ENCODE measurements at regions not wholly inside any gene's neighbourhood (a gene's known extent, or its start where the extent isn't known, plus 50 kb on each side); places are given as distances from the start of the nearest gene placed in this dataset.

GRCh38 chr2:41151746-41152145 is 699.9 kb upstream of the SLC8A1 start:
- RAD21 ChIA-PET (ENCODE audit: unreplicated experiment): no interaction called here
- no peak for TF ChIP-seq POLR2AphosphoS2 (IDR thresholded peaks at IDR 0.05; ENCODE audit: low read depth, low read length)
- WGBS (ENCODE audit: insufficient coverage, insufficient replicate concordance, low lambda C conversion rate, missing lambda C conversion rate): 46% methylated on average over 4 of the region's 4 CpGs
- Histone ChIP-seq H3K27me3 (replicated peaks in 1 of 2; ENCODE audit: control insufficient read depth in 2 of 2, insufficient read depth in 2 of 2, low read length in 1 of 2) (no peaks in the 10 kb centered on the region), H3K4me1 (ENCODE audit: control insufficient read depth, insufficient read depth, low read length) (no peaks in the 10 kb centered on the region), H2AFZ (ENCODE audit: control insufficient read depth, low read depth, low read length) (no peak overlapping the region), H3K36me3 (ENCODE audit: control insufficient read depth in 2 of 2, insufficient read depth in 2 of 2, low read length in 1 of 2) (no peaks in the 10 kb centered on the region), H3K9me3 (replicated peaks; ENCODE audit: control insufficient read depth, insufficient read depth, low read length) (no peaks in the 10 kb centered on the region), H4K20me1 (ENCODE audit: control insufficient read depth, insufficient read depth) (no peaks in the 10 kb centered on the region), H3K79me2 (ENCODE audit: control insufficient read depth, insufficient read depth, low read length) (no peaks in the 10 kb centered on the region), H3K4me3 (no peak overlapping the region), H3K27ac (ENCODE audit: control insufficient read depth, insufficient read depth) (no peak overlapping the region), H3K9ac (ENCODE audit: control insufficient read depth, insufficient read depth, low read length) (no peak overlapping the region), H3K4me2 (ENCODE audit: control insufficient read depth, insufficient read depth) (no peak overlapping the region)
- in situ Hi-C loops (cut with MboI): no loop called here
- ATAC-seq (no peak), DNase-seq (ENCODE audit: low read depth, low spot score) (no peak), FAIRE-seq (no peak)
- POLR2A ChIA-PET: no interaction called here
- intact Hi-C loops (cut with micrococcal nuclease; ENCODE audit: unreplicated experiment): no loop called here
- BruUV-seq (replicated peaks): no TSS peak
- CTCF ChIA-PET: no interaction called here
- SMC1A ChIA-PET (ENCODE audit: uncharacterized antibody, unreplicated experiment): no interaction called here

DNA sequence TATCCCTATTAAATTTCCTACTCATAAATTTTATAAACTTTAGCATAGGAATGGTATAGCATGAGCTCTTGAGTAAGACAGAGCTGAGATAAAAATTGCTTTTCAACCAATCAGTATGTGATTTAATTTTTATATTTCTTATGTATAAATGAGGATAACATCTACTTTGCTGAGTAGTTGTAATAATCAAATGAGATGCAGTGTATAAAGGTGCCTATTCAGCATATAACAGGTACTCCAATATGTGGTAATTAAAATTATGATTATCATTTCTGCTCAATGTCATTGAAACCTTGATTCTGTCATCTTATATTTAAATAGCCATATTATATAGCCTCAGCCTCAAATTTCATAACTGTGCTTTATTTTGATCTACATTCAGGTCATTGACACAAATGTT is 700.4 kb upstream of the SLC8A1 start:
- DNase-seq (ENCODE audit: low read depth, low spot score) (no peak), FAIRE-seq (no peak), ATAC-seq (no peak)
- H3K36me3 ChIP-seq (ENCODE audit: control insufficient read depth in 2 of 2, insufficient read depth in 2 of 2, low read length in 1 of 2): no peaks in the 10 kb centered on the region
- no peak overlapping the region for H2AFZ ChIP-seq (ENCODE audit: control insufficient read depth, low read depth, low read length)
- CTCF ChIA-PET: no interaction called here
- no peak for TF ChIP-seq PAX8 (IDR thresholded peaks at IDR 0.05)
- H3K27ac ChIP-seq (ENCODE audit: control insufficient read depth, insufficient read depth): no peak overlapping the region
- in situ Hi-C loops (cut with MboI): no loop called here
- no peaks in the 10 kb centered on the region for H4K20me1 ChIP-seq (ENCODE audit: control insufficient read depth, insufficient read depth)
- H3K9ac ChIP-seq (ENCODE audit: control insufficient read depth, insufficient read depth, low read length): no peak overlapping the region
- no peaks in the 10 kb centered on the region for H3K9me3 ChIP-seq (replicated peaks; ENCODE audit: control insufficient read depth, insufficient read depth, low read length)
- H3K4me2 ChIP-seq (ENCODE audit: control insufficient read depth, insufficient read depth): no peak overlapping the region
- H3K4me1 ChIP-seq (ENCODE audit: control insufficient read depth, insufficient read depth, low read length): no peaks in the 10 kb centered on the region
- intact Hi-C loops (cut with micrococcal nuclease; ENCODE audit: unreplicated experiment): no loop called here
- BruUV-seq (replicated peaks): no TSS peak
- H3K4me3 ChIP-seq: no peak overlapping the region
- SMC1A ChIA-PET (ENCODE audit: uncharacterized antibody, unreplicated experiment): no interaction called here
- no peaks in the 10 kb centered on the region for H3K79me2 ChIP-seq (ENCODE audit: control insufficient read depth, insufficient read depth, low read length)
- no peaks in the 10 kb centered on the region for H3K27me3 ChIP-seq (replicated peaks in 1 of 2; ENCODE audit: control insufficient read depth in 2 of 2, insufficient read depth in 2 of 2, low read length in 1 of 2)
- RAD21 ChIA-PET (ENCODE audit: unreplicated experiment): no interaction called here
- POLR2A ChIA-PET: no interaction called here

GRCh38 chr2:41160439-41160838 is 708.5 kb upstream of the SLC8A1 start:
- FAIRE-seq (no peak), ATAC-seq (no peak)
- TF ChIP-seq CHD1 (IDR thresholded peaks at IDR 0.05; ENCODE audit: low read depth, low read length) (no peak), SMC3 (IDR thresholded peaks at IDR 0.05; ENCODE audit: borderline replicate concordance, low read length) (no peak), MAX (IDR thresholded peaks at IDR 0.05; ENCODE audit: low read depth, low read length) (no peak), ZZZ3 (IDR thresholded peaks at IDR 0.05; ENCODE audit: control insufficient read depth, insufficient read length, low read depth) (no peak), SIX5 (IDR thresholded peaks at IDR 0.05; ENCODE audit: low read depth, low read length, severe bottlenecking) (no peak), LARP7 (IDR thresholded peaks at IDR 0.05) (no peak), KDM1A (IDR thresholded peaks at IDR 0.05; ENCODE audit: borderline replicate concordance) (no peak), SMAD1 (IDR thresholded peaks at IDR 0.05; ENCODE audit: low read depth, partially characterized antibody) (no peak), FOXK2 (IDR thresholded peaks at IDR 0.05) (no peak), RELA (IDR thresholded peaks at IDR 0.05; ENCODE audit: borderline replicate concordance, partially characterized antibody) (no peak), ZNF207 (IDR thresholded peaks at IDR 0.05; ENCODE audit: borderline replicate concordance) (no peak)

More at GRCh38 chr2:41160439-41160838, 708.5 kb upstream of the SLC8A1 start:
- SMC1A ChIA-PET (ENCODE audit: uncharacterized antibody, unreplicated experiment): interaction anchor here (1.1 kb wide), 1 partner anchor 22 kb away, joined by 3 read pairs; no protein-coding TSS in a partner anchor
- H3K79me2 ChIP-seq (ENCODE audit: control insufficient read depth, insufficient read depth, low read length): no peaks in the 10 kb centered on the region
- in situ Hi-C loops (cut with MboI): no loop called here
- H3K4me2 ChIP-seq (ENCODE audit: control insufficient read depth, insufficient read depth): no peak overlapping the region
- H3K4me1 ChIP-seq (ENCODE audit: control insufficient read depth, insufficient read depth, low read length): no peaks in the 10 kb centered on the region
- WGBS (ENCODE audit: insufficient coverage, insufficient replicate concordance, low lambda C conversion rate, missing lambda C conversion rate): 0% methylated on average over 1 of the region's 1 CpG
- POLR2A ChIA-PET: no interaction called here
- no peak overlapping the region for H3K4me3 ChIP-seq
- H4K20me1 ChIP-seq (ENCODE audit: control insufficient read depth, insufficient read depth): no peaks in the 10 kb centered on the region
- no peak overlapping the region for H2AFZ ChIP-seq (ENCODE audit: control insufficient read depth, low read depth, low read length)
- no peaks in the 10 kb centered on the region for H3K36me3 ChIP-seq (ENCODE audit: control insufficient read depth in 2 of 2, insufficient read depth in 2 of 2, low read length in 1 of 2)
- H3K27me3 ChIP-seq (replicated peaks in 1 of 2; ENCODE audit: control insufficient read depth in 2 of 2, insufficient read depth in 2 of 2, low read length in 1 of 2): no peaks in the 10 kb centered on the region
- H3K27ac ChIP-seq (ENCODE audit: control insufficient read depth, insufficient read depth): no peak overlapping the region
- no peak for DNase-seq (ENCODE audit: low read depth, low spot score)
- no peaks in the 10 kb centered on the region for H3K9me3 ChIP-seq (replicated peaks; ENCODE audit: control insufficient read depth, insufficient read depth, low read length)
- no TSS peak for BruUV-seq (replicated peaks)
- RAD21 ChIA-PET (ENCODE audit: unreplicated experiment): no interaction called here
- intact Hi-C loops (cut with micrococcal nuclease; ENCODE audit: unreplicated experiment): no loop called here
- H3K9ac ChIP-seq (ENCODE audit: control insufficient read depth, insufficient read depth, low read length): no peak overlapping the region
- CTCF ChIA-PET: no interaction called here

Measured in GM12878 (cell line).